ENCODE measurements at regions not wholly inside any gene's neighbourhood (a gene's known extent, or its start where the extent isn't known, plus 50 kb on each side); places are given as distances from the start of the nearest gene placed in this dataset.

DNA sequence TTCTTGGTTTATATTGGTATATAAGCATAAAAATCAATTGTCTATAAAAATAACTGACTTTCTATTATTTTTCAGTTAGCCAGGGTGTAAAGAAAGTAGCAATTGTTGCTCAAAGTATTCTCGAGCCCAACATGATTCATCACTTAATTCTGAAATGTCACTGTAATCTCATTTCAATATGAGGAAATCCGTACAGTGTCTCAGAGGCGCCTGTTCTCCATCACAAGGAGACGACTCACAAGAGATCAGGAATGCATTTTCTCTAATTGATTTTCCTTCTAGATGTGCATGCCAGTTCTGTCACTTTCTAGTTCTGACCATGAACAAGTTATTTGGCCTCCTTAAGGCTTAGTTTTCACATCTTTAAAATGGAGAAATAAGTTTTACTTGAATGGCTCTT lies 753.1 kb downstream of the MAFB start:
- H3K9me3 ChIP-seq (ENCODE audit: low read depth, low read length): no peaks in the 10 kb centered on the region
- H3K27ac ChIP-seq (ENCODE audit: low read depth, low read length): no peak overlapping the region
- no peak overlapping the region for H3K4me2 ChIP-seq (ENCODE audit: insufficient read depth, low read length)
- H3K79me2 ChIP-seq (ENCODE audit: insufficient read depth, low read length): no peaks in the 10 kb centered on the region
- no peak for DNase-seq (ENCODE audit: insufficient read length, low spot score, missing footprints)
- H3K27me3 ChIP-seq (ENCODE audit: insufficient read depth, low read length): no peaks in the 10 kb centered on the region
- no peaks in the 10 kb centered on the region for H3K4me1 ChIP-seq (ENCODE audit: insufficient read depth, low read length)
- H4K20me1 ChIP-seq (ENCODE audit: insufficient read depth, low read length): no peaks in the 10 kb centered on the region
- TF ChIP-seq, protein P1, sequence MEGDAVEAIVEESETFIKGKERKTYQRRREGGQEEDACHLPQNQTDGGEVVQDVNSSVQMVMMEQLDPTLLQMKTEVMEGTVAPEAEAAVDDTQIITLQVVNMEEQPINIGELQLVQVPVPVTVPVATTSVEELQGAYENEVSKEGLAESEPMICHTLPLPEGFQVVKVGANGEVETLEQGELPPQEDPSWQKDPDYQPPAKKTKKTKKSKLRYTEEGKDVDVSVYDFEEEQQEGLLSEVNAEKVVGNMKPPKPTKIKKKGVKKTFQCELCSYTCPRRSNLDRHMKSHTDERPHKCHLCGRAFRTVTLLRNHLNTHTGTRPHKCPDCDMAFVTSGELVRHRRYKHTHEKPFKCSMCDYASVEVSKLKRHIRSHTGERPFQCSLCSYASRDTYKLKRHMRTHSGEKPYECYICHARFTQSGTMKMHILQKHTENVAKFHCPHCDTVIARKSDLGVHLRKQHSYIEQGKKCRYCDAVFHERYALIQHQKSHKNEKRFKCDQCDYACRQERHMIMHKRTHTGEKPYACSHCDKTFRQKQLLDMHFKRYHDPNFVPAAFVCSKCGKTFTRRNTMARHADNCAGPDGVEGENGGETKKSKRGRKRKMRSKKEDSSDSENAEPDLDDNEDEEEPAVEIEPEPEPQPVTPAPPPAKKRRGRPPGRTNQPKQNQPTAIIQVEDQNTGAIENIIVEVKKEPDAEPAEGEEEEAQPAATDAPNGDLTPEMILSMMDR (IDR thresholded peaks at IDR 0.05; ENCODE audit: extremely low read depth, low read depth, low read length): no peak
- no peak overlapping the region for H3K4me3 ChIP-seq (ENCODE audit: insufficient read depth, low read length)
- no peak overlapping the region for H2AFZ ChIP-seq (ENCODE audit: low read length)
- no peaks in the 10 kb centered on the region for H3K36me3 ChIP-seq (ENCODE audit: insufficient read depth, low read length)

GRCh38 chr20:39916236-39916765 lies 772.7 kb downstream of the MAFB start:
- no peak overlapping the region for H3K4me3 ChIP-seq (ENCODE audit: insufficient read depth, low read length)
- H3K4me2 ChIP-seq (ENCODE audit: insufficient read depth, low read length): no peak overlapping the region
- TF ChIP-seq, protein P1 (IDR thresholded peaks at IDR 0.05; ENCODE audit: extremely low read depth, low read depth, low read length): no peak
- DNase-seq (ENCODE audit: insufficient read length, low spot score, missing footprints): no peak
- no peak overlapping the region for H3K27ac ChIP-seq (ENCODE audit: low read depth, low read length)
- H3K9me3 ChIP-seq (ENCODE audit: low read depth, low read length): no peaks in the 10 kb centered on the region
- no peaks in the 10 kb centered on the region for H3K4me1 ChIP-seq (ENCODE audit: insufficient read depth, low read length)
- no peaks in the 10 kb centered on the region for H4K20me1 ChIP-seq (ENCODE audit: insufficient read depth, low read length)
- H3K36me3 ChIP-seq (ENCODE audit: insufficient read depth, low read length): no peaks in the 10 kb centered on the region
- H3K79me2 ChIP-seq (ENCODE audit: insufficient read depth, low read length): no peaks in the 10 kb centered on the region
- no peaks in the 10 kb centered on the region for H3K27me3 ChIP-seq (ENCODE audit: insufficient read depth, low read length)
- no peak overlapping the region for H2AFZ ChIP-seq (ENCODE audit: low read length)

- no peaks in the 10 kb centered on the region for H3K9me3 ChIP-seq (ENCODE audit: low read depth, low read length)
- H4K20me1 ChIP-seq (ENCODE audit: insufficient read depth, low read length): no peaks in the 10 kb centered on the region
- H3K27ac ChIP-seq (ENCODE audit: low read depth, low read length): no peak overlapping the region
- H3K79me2 ChIP-seq (ENCODE audit: insufficient read depth, low read length): no peaks in the 10 kb centered on the region
- TF ChIP-seq, protein P1 (IDR thresholded peaks at IDR 0.05; ENCODE audit: extremely low read depth, low read depth, low read length): no peak
- no peak overlapping the region for H3K4me2 ChIP-seq (ENCODE audit: insufficient read depth, low read length)
- no peaks in the 10 kb centered on the region for H3K27me3 ChIP-seq (ENCODE audit: insufficient read depth, low read length)
- H3K4me3 ChIP-seq (ENCODE audit: insufficient read depth, low read length): no peak overlapping the region
- H3K4me1 ChIP-seq (ENCODE audit: insufficient read depth, low read length): no peaks in the 10 kb centered on the region
- H3K36me3 ChIP-seq (ENCODE audit: insufficient read depth, low read length): no peaks in the 10 kb centered on the region
- no peak for DNase-seq (ENCODE audit: insufficient read length, low spot score, missing footprints)
- H2AFZ ChIP-seq (ENCODE audit: low read length): no peak overlapping the region
Observed at GRCh38 chr20:39913274-39913673, 775.8 kb downstream of the MAFB start.

GRCh38 chr20:39911497-39911896 lies 777.5 kb downstream of the MAFB start:
- Histone ChIP-seq H3K4me2 (ENCODE audit: insufficient read depth, low read length) (no peak overlapping the region), H3K4me1 (ENCODE audit: insufficient read depth, low read length) (no peaks in the 10 kb centered on the region), H3K9me3 (ENCODE audit: low read depth, low read length) (no peaks in the 10 kb centered on the region), H3K27ac (ENCODE audit: low read depth, low read length) (no peak overlapping the region), H3K79me2 (ENCODE audit: insufficient read depth, low read length) (no peaks in the 10 kb centered on the region), H3K36me3 (ENCODE audit: insufficient read depth, low read length) (no peaks in the 10 kb centered on the region), H2AFZ (ENCODE audit: low read length) (no peak overlapping the region), H3K4me3 (ENCODE audit: insufficient read depth, low read length) (no peak overlapping the region), H3K27me3 (ENCODE audit: insufficient read depth, low read length) (peaks cover 5% of the 10 kb centered on the region), H4K20me1 (ENCODE audit: insufficient read depth, low read length) (no peaks in the 10 kb centered on the region)
- DNase-seq (ENCODE audit: insufficient read length, low spot score, missing footprints): no peak
- TF ChIP-seq, protein P1 (IDR thresholded peaks at IDR 0.05; ENCODE audit: extremely low read depth, low read depth, low read length): no peak
